H1 (cell line): ENCODE measurements at regions not wholly inside any gene's neighbourhood (a gene's known extent, or its start where the extent isn't known, plus 50 kb on each side); places are given as distances from the start of the nearest gene placed in this dataset.

Experiments used
- CTCF ChIA-PET: fragments of 300-600 bp; sonication (Branson Sonifier 250); formaldehyde crosslinking; loops from one replicate; lab custom pipeline; 2021; ENCODE audit not compliant: partially characterized antibody; lab: Charles Lee
- POLR2A ChIA-PET: fragments of 300-600 bp; sonication (Branson Sonifier 250); formaldehyde crosslinking; loops from one replicate; lab custom pipeline; 2021; ENCODE audit warnings: inconsistent platforms; ENCODE audit not compliant: partially characterized antibody; lab: Charles Lee
- DNase-seq, 2 experiments: peaks; one replicate each; pipeline versions ENCODE4 v3.0.0 to v3.0.0-alpha.2; 2010 to 2022; ENCODE audit warnings: low spot score in 2 of 2, low read depth in 1 of 2, mixed read lengths in 1 of 2
- FAIRE-seq: peaks from 2 replicates; lab custom pipeline; 2011; peaks lifted over from hg19 to GRCh38; lab: Jason Lieb, UNC
- H2AFZ ChIP-seq: 2 replicates; pipeline ENCODE4 v1.8.1; 2012; ENCODE audit warnings: low read length, inconsistent platforms
- H2AK5ac ChIP-seq: 2 replicates; pipeline ENCODE4 v1.6.1; 2013; ENCODE audit warnings: low read depth, low read length
- H2BK120ac ChIP-seq: replicated peaks from 2 replicates; pipeline ENCODE3; 2013; ENCODE audit warnings: low read depth, low read length, inconsistent platforms
- H2BK12ac ChIP-seq: 2 replicates; pipeline ENCODE4 v1.6.1; 2013; ENCODE audit warnings: low read depth, low read length
- H2BK15ac ChIP-seq: 2 replicates; pipeline ENCODE4 v1.6.1; 2013; ENCODE audit warnings: low read length
- H2BK20ac ChIP-seq: 2 replicates; pipeline ENCODE4 v1.6.1; 2013; ENCODE audit warnings: low read length
- H2BK5ac ChIP-seq: 2 replicates; pipeline ENCODE4 v1.6.1; 2013; ENCODE audit warnings: low read depth, low read length
- H3K14ac ChIP-seq: 2 replicates; pipeline ENCODE4 v1.6.1; 2013; ENCODE audit warnings: inconsistent platforms; ENCODE audit not compliant: insufficient read length
- H3K18ac ChIP-seq: 2 replicates; pipeline ENCODE4 v1.6.1; 2013; ENCODE audit warnings: low read length; ENCODE audit errors: extremely low read depth
- H3K23ac ChIP-seq: 2 replicates; pipeline ENCODE4 v1.6.1; 2013; ENCODE audit warnings: inconsistent platforms; ENCODE audit not compliant: insufficient read length
- H3K23me2 ChIP-seq: 2 replicates; pipeline ENCODE4 v1.6.1; 2013; ENCODE audit warnings: low read depth, low read length
- H3K27ac ChIP-seq: 2 replicates; pipeline ENCODE4 v1.6.1; 2011; ENCODE audit warnings: low read depth, low read length, inconsistent platforms
- H3K27me3 ChIP-seq, 4 experiments: replicated peaks in 1 of 4; 1 replicate in 1 of 4; 2 replicates in 3 of 4; pipeline versions ENCODE4 v1.6.1 to v1.8.1; 2011 to 2013; ENCODE audit warnings: low read length in 3 of 4, mild to moderate bottlenecking in 3 of 4, inconsistent platforms in 2 of 4, mixed read lengths in 2 of 4, moderate library complexity in 1 of 4; ENCODE audit not compliant: control insufficient read depth in 3 of 4, insufficient read depth in 3 of 4; ENCODE audit errors: extremely low read depth in 1 of 4
- H3K36me3 ChIP-seq, 4 experiments: 2 replicates each; pipeline versions ENCODE4 v1.6.1 to v1.8.1; 2011 to 2013; ENCODE audit warnings: mild to moderate bottlenecking in 4 of 4, low read length in 3 of 4, moderate library complexity in 2 of 4, control low read depth in 1 of 4, inconsistent platforms in 1 of 4; ENCODE audit not compliant: insufficient read depth in 4 of 4, control insufficient read depth in 2 of 4
- H3K4ac ChIP-seq: replicated peaks from 2 replicates; pipeline ENCODE3; 2013; ENCODE audit warnings: low read length, low read depth, mixed read lengths, inconsistent platforms; ENCODE audit not compliant: insufficient read length
- H3K4me1 ChIP-seq, 4 experiments: replicated peaks in 1 of 4; 1 replicate in 1 of 4; 2 replicates in 3 of 4; pipeline versions ENCODE4 v1.6.1 to v1.8.1; 2011 to 2013; ENCODE audit warnings: low read length in 3 of 4, inconsistent platforms in 2 of 4, mixed read lengths in 1 of 4; ENCODE audit not compliant: insufficient read depth in 4 of 4, control insufficient read depth in 3 of 4
- H3K4me2 ChIP-seq, 2 experiments: 2 replicates each; pipeline versions ENCODE4 v1.6.1 to v1.8.1; 2011 to 2013; ENCODE audit warnings: low read depth in 2 of 2, low read length in 2 of 2, control low read depth in 1 of 2, inconsistent platforms in 1 of 2, mild to moderate bottlenecking in 1 of 2; ENCODE audit not compliant: insufficient read depth in 1 of 2
- H3K4me3 ChIP-seq, 4 experiments: fragments of 200-600, 300-600 bp in 1 of 4; sonication (generic), shearing (Covaris generic), sonication (Bioruptor Twin) in 1 of 4; 2 replicates each; pipeline versions ENCODE4 v1.5.1 to v1.8.1; 2011 to 2016; ENCODE audit warnings: low read length in 4 of 4, low read depth in 3 of 4, control low read depth in 2 of 4, inconsistent platforms in 2 of 4, mild to moderate bottlenecking in 2 of 4, mixed read lengths in 1 of 4, moderate library complexity in 1 of 4; ENCODE audit not compliant: insufficient read depth in 2 of 4; ENCODE audit errors: extremely low read depth in 1 of 4
- H3K56ac ChIP-seq: replicated peaks from 2 replicates; pipeline ENCODE3; 2013; ENCODE audit warnings: low read depth, mild to moderate bottlenecking, mixed read lengths, low read length, inconsistent platforms; ENCODE audit not compliant: insufficient read length
- H3K79me1 ChIP-seq: 2 replicates; pipeline ENCODE4 v1.6.1; 2013; ENCODE audit warnings: low read depth, low read length, control low read depth
- H3K79me2 ChIP-seq, 2 experiments: 2 replicates each; pipeline versions ENCODE4 v1.6.1 to v1.8.1; 2012 to 2013; ENCODE audit warnings: low read length in 2 of 2, mild to moderate bottlenecking in 2 of 2, inconsistent platforms in 1 of 2; ENCODE audit not compliant: insufficient read depth in 2 of 2, control insufficient read depth in 1 of 2
- H3K9ac ChIP-seq, 4 experiments: replicated peaks in 1 of 4; 1 replicate in 1 of 4; 2 replicates in 3 of 4; pipeline versions ENCODE4 v1.6.1 to v1.8.1; 2011 to 2013; ENCODE audit warnings: low read depth in 3 of 4, low read length in 3 of 4, control low read depth in 2 of 4, mild to moderate bottlenecking in 2 of 4, moderate library complexity in 2 of 4, inconsistent platforms in 1 of 4; ENCODE audit errors: extremely low read depth in 1 of 4
- H3K9me3 ChIP-seq, 2 experiments: 2 replicates each; pipeline versions ENCODE4 v1.6.1 to v1.8.1; 2012 to 2013; ENCODE audit warnings: mild to moderate bottlenecking in 2 of 2, moderate library complexity in 2 of 2, control low read depth in 1 of 2, inconsistent platforms in 1 of 2, low read depth in 1 of 2, low read length in 1 of 2, mixed read lengths in 1 of 2; ENCODE audit not compliant: insufficient read depth in 2 of 2
- H4K20me1 ChIP-seq, 2 experiments: replicated peaks in 1 of 2; 2 replicates each; pipeline versions ENCODE3 to v1.8.1; 2011 to 2013; ENCODE audit warnings: inconsistent platforms in 2 of 2, low read length in 2 of 2, mild to moderate bottlenecking in 1 of 2; ENCODE audit not compliant: insufficient read depth in 2 of 2, control insufficient read depth in 1 of 2
- H4K5ac ChIP-seq: 2 replicates; pipeline ENCODE4 v1.6.1; 2013; ENCODE audit warnings: low read length, low read depth, mixed read lengths, inconsistent platforms; ENCODE audit not compliant: insufficient read length
- H4K8ac ChIP-seq: 2 replicates; pipeline ENCODE4 v1.8.0; 2013; ENCODE audit warnings: mild to moderate bottlenecking, moderate library complexity, low read length, inconsistent platforms; ENCODE audit not compliant: insufficient read depth; ENCODE audit errors: extremely low read depth
- H4K91ac ChIP-seq: replicated peaks from 2 replicates; pipeline ENCODE3; 2013; ENCODE audit warnings: low read length, mixed read lengths, inconsistent platforms; ENCODE audit not compliant: insufficient read length
- CBX5 ChIP-seq: fragments of 300-800, 300-1000 bp; sonication (generic); IDR thresholded peaks from 2 replicates; pipeline ENCODE4 v1.7.1; 2016; ENCODE audit warnings: antibody characterized with exemption, low read length, low read depth
- E2F6 ChIP-seq: IDR thresholded peaks from 2 replicates; pipeline ENCODE4 v1.6.1; 2012; ENCODE audit warnings: inconsistent platforms
- KDM1A ChIP-seq: fragments of 200-600, 300-600 bp; sonication (generic); IDR thresholded peaks from 2 replicates; pipeline ENCODE4 v1.7.1; 2016; ENCODE audit warnings: mild to moderate bottlenecking, low read length, borderline replicate concordance
- NANOG ChIP-seq: IDR thresholded peaks from 2 replicates; pipeline ENCODE4 v1.6.1; 2011; ENCODE audit warnings: low read length, low read depth, mild to moderate bottlenecking, inconsistent platforms; ENCODE audit not compliant: insufficient read depth, poor library complexity, severe bottlenecking
- POLR2A ChIP-seq, 2 experiments: IDR thresholded peaks; 1 replicate in 1 of 2; 2 replicates in 1 of 2; pipeline ENCODE4 v1.6.1; 2011; ENCODE audit warnings: low read depth in 2 of 2, low read length in 2 of 2, mild to moderate bottlenecking in 2 of 2; ENCODE audit errors: control extremely low read depth in 1 of 2
- POLR2AphosphoS5 ChIP-seq: IDR thresholded peaks from 2 replicates; pipeline ENCODE4 v1.6.1; 2011; ENCODE audit warnings: low read depth, low read length
- SAP30 ChIP-seq: fragments of 300-600 bp; sonication (generic); IDR thresholded peaks from 2 replicates; pipeline ENCODE4 v1.7.1; 2012; ENCODE audit warnings: low read length, moderate library complexity, mild to moderate bottlenecking, inconsistent platforms; ENCODE audit not compliant: insufficient read depth, insufficient replicate concordance
- TAF1 ChIP-seq: IDR thresholded peaks from 2 replicates; pipeline ENCODE4 v1.6.1; 2011; ENCODE audit warnings: mild to moderate bottlenecking, low read depth, low read length
- WGBS, 2 experiments: shearing (Covaris generic) in 1 of 2; methylation state at CpG; one replicate each; pipeline versions ENCODE4 v1.1.6 to v1.1.7; 2013 to 2015; ENCODE audit warnings: low lambda C conversion rate in 2 of 2, mixed read lengths in 2 of 2, inconsistent platforms in 1 of 2, low coverage in 1 of 2, missing lambda C conversion rate in 1 of 2; ENCODE audit not compliant: insufficient replicate concordance in 2 of 2, insufficient coverage in 1 of 2, insufficient read length in 1 of 2; ENCODE audit errors: extremely low coverage in 1 of 2, missing lambda C conversion rate in 1 of 2; 5-methylcytosine and 5-hydroxymethylcytosine counted together

- no peak overlapping the region for H3K27ac ChIP-seq
- no peak overlapping the region for H3K9ac ChIP-seq
- H4K20me1 ChIP-seq: no peaks in the 10 kb centered on the region
- H3K4ac ChIP-seq: no peak overlapping the region
- no peaks in the 10 kb centered on the region for H3K23me2 ChIP-seq
- DNase-seq (no peak), FAIRE-seq (no peak)
- H2BK20ac ChIP-seq: no peak overlapping the region
- no peak overlapping the region for H3K4me3 ChIP-seq
- H3K79me1 ChIP-seq: no peaks in the 10 kb centered on the region
- 69% methylated on average over 2 of the region's 2 CpGs; no CpG with 5 or more reads in 1 of the 2 experiments for WGBS, 2 experiments
- no peak overlapping the region for H3K18ac ChIP-seq
- H4K8ac ChIP-seq: no peak overlapping the region
- CTCF ChIA-PET: no interaction called here
- H2BK15ac ChIP-seq: no peak overlapping the region
- peaks cover 0 to 4% of the 10 kb centered on the region in 2 experiments; a peak in 2 of 4 replicates for H3K9me3 ChIP-seq
- H2BK5ac ChIP-seq: no peak overlapping the region
- no peaks in the 10 kb centered on the region for H3K79me2 ChIP-seq
- H2BK120ac ChIP-seq: no peak overlapping the region
- H2AFZ ChIP-seq: no peak overlapping the region
- no peak overlapping the region for H3K23ac ChIP-seq
- no peak overlapping the region for H3K14ac ChIP-seq
- POLR2A ChIA-PET: no interaction called here
- no peak overlapping the region for H3K4me2 ChIP-seq
- H3K56ac ChIP-seq: no peak overlapping the region
- no peak overlapping the region for H4K5ac ChIP-seq
- no peak overlapping the region for H2AK5ac ChIP-seq
- H3K4me1 ChIP-seq: no peaks in the 10 kb centered on the region
- H4K91ac ChIP-seq: no peak overlapping the region
- H3K36me3 ChIP-seq: no peaks in the 10 kb centered on the region
- H2BK12ac ChIP-seq: no peak overlapping the region
- TF ChIP-seq E2F6: no peak
- TF ChIP-seq NANOG: no peak
- no peak for TF ChIP-seq KDM1A
- no peak for TF ChIP-seq SAP30
- TF ChIP-seq POLR2A (IDR thresholded peaks at IDR 0.05; ENCODE audit: control extremely low read depth in 1 of 2, low read depth in 2 of 2, low read length in 2 of 2): no peak
- TF ChIP-seq CBX5: no peak
- no peak for TF ChIP-seq POLR2AphosphoS5
- TF ChIP-seq TAF1: no peak
- H3K27me3 ChIP-seq: no peaks in the 10 kb centered on the region
Observed at GRCh38 chr3:148625991-148626390, 71.7 kb upstream of the AGTR1 start.
